DOHH2 (cell line): ENCODE measurements at regions not wholly inside any gene's neighbourhood (a gene's known extent, or its start where the extent isn't known, plus 50 kb on each side); places are given as distances from the start of the nearest gene placed in this dataset.

Experiments
- H3F3A ChIP-seq: fragments of 200-600 bp; sonication (generic), shearing (Covaris generic); 2 replicates; pipeline ENCODE4 v1.6.0; 2016; ENCODE audit warnings: antibody characterized with exemption, mild to moderate bottlenecking; ENCODE audit not compliant: control insufficient read depth, insufficient read depth
- H3K27ac ChIP-seq: fragments of 200-600 bp; sonication (generic); 2 replicates; pipeline ENCODE4 v1.5.1; 2014; ENCODE audit warnings: low read depth, mild to moderate bottlenecking, low read length, moderate library complexity
- H3K27me3 ChIP-seq: fragments of 200-600 bp; sonication (generic); 2 replicates; pipeline ENCODE4 v1.6.1; 2014; ENCODE audit warnings: mild to moderate bottlenecking, low read length, mixed read lengths; ENCODE audit not compliant: control insufficient read depth
- H3K36me3 ChIP-seq: fragments of 200-600 bp; sonication (generic); 2 replicates; pipeline ENCODE4 v1.6.1; 2014; ENCODE audit warnings: mild to moderate bottlenecking, low read length, moderate library complexity, mixed read lengths; ENCODE audit not compliant: control insufficient read depth
- H3K4me1 ChIP-seq: fragments of 200-600 bp; sonication (generic); 2 replicates; pipeline ENCODE4 v1.6.1; 2014; ENCODE audit warnings: mild to moderate bottlenecking, low read length, mixed read lengths; ENCODE audit not compliant: control insufficient read depth
- H3K4me2 ChIP-seq: fragments of 200-600 bp; sonication (generic); 2 replicates; pipeline ENCODE4 v1.6.0; 2014; ENCODE audit warnings: mild to moderate bottlenecking, low read length, moderate library complexity
- H3K4me3 ChIP-seq: fragments of 200-600 bp; sonication (generic); 2 replicates; pipeline ENCODE4 v1.5.1; 2014; ENCODE audit warnings: mild to moderate bottlenecking, low read length, mixed read lengths
- H3K79me2 ChIP-seq: fragments of 200-600 bp; sonication (generic); 2 replicates; pipeline ENCODE4 v1.6.1; 2014; ENCODE audit warnings: mild to moderate bottlenecking, low read length, mixed read lengths; ENCODE audit not compliant: control insufficient read depth
- H3K9me2 ChIP-seq: fragments of 200-600 bp; sonication (generic); replicated peaks from 2 replicates; pipeline ENCODE4 v1.6.1; 2014; ENCODE audit warnings: mild to moderate bottlenecking, low read length, mixed read lengths; ENCODE audit not compliant: control insufficient read depth
- H3K9me3 ChIP-seq: fragments of 200-600 bp; sonication (generic); 2 replicates; pipeline ENCODE4 v1.6.1; 2014; ENCODE audit warnings: antibody characterized with exemption, low read length, mixed read lengths; ENCODE audit not compliant: control insufficient read depth, insufficient read depth
- H4K20me1 ChIP-seq: fragments of 200-600 bp; sonication (generic); 2 replicates; pipeline ENCODE4 v1.6.0; 2014; ENCODE audit warnings: low read depth, mild to moderate bottlenecking, antibody characterized with exemption, low read length, moderate library complexity; ENCODE audit not compliant: control insufficient read depth, insufficient read depth
- EZH2phosphoT487 ChIP-seq: fragments of 200-600 bp; sonication (generic); IDR thresholded peaks from 2 replicates; pipeline ENCODE4 v1.6.1; 2017; ENCODE audit warnings: borderline replicate concordance, mild to moderate bottlenecking, antibody characterized with exemption, low read length, moderate library complexity, mixed read lengths
- TF ChIP-seq, protein P1 (sequence below): fragments of 200-600 bp; sonication (generic); IDR thresholded peaks from one replicate; pipeline ENCODE4 v1.5.1; 2014; ENCODE audit warnings: antibody characterized with exemption, mild to moderate bottlenecking, low read depth, low read length; ENCODE audit not compliant: poor library complexity, severe bottlenecking

- no peaks in the 10 kb centered on the region for H3K4me1 ChIP-seq
- no peaks in the 10 kb centered on the region for H3K79me2 ChIP-seq
- no peak overlapping the region for H3K27ac ChIP-seq
- no peaks in the 10 kb centered on the region for H4K20me1 ChIP-seq
- no peaks in the 10 kb centered on the region for H3F3A ChIP-seq
- TF ChIP-seq, protein P1, sequence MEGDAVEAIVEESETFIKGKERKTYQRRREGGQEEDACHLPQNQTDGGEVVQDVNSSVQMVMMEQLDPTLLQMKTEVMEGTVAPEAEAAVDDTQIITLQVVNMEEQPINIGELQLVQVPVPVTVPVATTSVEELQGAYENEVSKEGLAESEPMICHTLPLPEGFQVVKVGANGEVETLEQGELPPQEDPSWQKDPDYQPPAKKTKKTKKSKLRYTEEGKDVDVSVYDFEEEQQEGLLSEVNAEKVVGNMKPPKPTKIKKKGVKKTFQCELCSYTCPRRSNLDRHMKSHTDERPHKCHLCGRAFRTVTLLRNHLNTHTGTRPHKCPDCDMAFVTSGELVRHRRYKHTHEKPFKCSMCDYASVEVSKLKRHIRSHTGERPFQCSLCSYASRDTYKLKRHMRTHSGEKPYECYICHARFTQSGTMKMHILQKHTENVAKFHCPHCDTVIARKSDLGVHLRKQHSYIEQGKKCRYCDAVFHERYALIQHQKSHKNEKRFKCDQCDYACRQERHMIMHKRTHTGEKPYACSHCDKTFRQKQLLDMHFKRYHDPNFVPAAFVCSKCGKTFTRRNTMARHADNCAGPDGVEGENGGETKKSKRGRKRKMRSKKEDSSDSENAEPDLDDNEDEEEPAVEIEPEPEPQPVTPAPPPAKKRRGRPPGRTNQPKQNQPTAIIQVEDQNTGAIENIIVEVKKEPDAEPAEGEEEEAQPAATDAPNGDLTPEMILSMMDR, result no peak
- TF ChIP-seq EZH2phosphoT487, result no peak
- H3K27me3 ChIP-seq, result no peaks in the 10 kb centered on the region
- H3K9me2 ChIP-seq, result no peaks in the 10 kb centered on the region
- peaks cover 5% of the 10 kb centered on the region; the same call in 1 of the 2 replicates for H3K9me3 ChIP-seq
- no peaks in the 10 kb centered on the region for H3K36me3 ChIP-seq
- H3K4me3 ChIP-seq, result no peak overlapping the region
- H3K4me2 ChIP-seq, result no peak overlapping the region
These were observed 139.5 kb downstream of the METTL4 start for GRCh38 chr18:2431806-2432205.

DNA sequence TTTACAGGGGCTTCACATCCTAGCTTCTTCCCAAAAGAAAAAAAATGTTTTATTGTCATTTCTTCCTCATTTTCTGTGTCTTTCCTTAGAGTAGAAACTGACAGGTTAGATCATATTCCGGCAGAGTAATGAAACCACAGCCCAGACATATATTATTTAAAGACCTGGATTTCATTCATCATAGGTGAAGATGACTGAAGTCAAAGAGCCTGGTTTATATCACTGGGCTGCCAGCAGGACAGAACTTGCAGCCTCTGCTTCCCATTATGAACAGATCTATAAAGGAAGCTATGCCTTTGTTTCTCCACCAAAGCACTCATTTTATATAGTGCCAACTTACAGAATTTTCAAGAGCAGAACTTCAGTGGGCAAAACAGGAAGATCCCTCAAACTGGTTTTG lies 137.9 kb downstream of the METTL4 start:
- Histone ChIP-seq H3K9me3 (peaks cover 5% of the 10 kb centered on the region; the same call in 1 of the 2 replicates), H3K4me3 (no peak overlapping the region), H3K36me3 (no peaks in the 10 kb centered on the region), H3K79me2 (no peaks in the 10 kb centered on the region), H3K4me1 (no peaks in the 10 kb centered on the region), H3K9me2 (no peaks in the 10 kb centered on the region), H4K20me1 (no peaks in the 10 kb centered on the region), H3K27ac (no peak overlapping the region), H3K4me2 (no peak overlapping the region), H3F3A (no peaks in the 10 kb centered on the region), H3K27me3 (no peaks in the 10 kb centered on the region)
- no peak for TF ChIP-seq EZH2phosphoT487
- TF ChIP-seq, protein P1, result no peak

- TF ChIP-seq, protein P1, result no peak
- TF ChIP-seq EZH2phosphoT487, result no peak
- H3K27me3 ChIP-seq, result no peaks in the 10 kb centered on the region
- H3K4me2 ChIP-seq, result no peak overlapping the region
- H3K36me3 ChIP-seq, result no peaks in the 10 kb centered on the region
- H3K27ac ChIP-seq, result no peak overlapping the region
- no peak overlapping the region for H3K4me3 ChIP-seq
- no peaks in the 10 kb centered on the region for H4K20me1 ChIP-seq
- H3F3A ChIP-seq, result no peaks in the 10 kb centered on the region
- no peaks in the 10 kb centered on the region for H3K79me2 ChIP-seq
- H3K9me2 ChIP-seq, result no peaks in the 10 kb centered on the region
- H3K9me3 ChIP-seq, result no peaks in the 10 kb centered on the region
- no peaks in the 10 kb centered on the region for H3K4me1 ChIP-seq
These were observed 129.8 kb downstream of the METTL4 start for GRCh38 chr18:2441544-2441943.

- no peaks in the 10 kb centered on the region for H3K79me2 ChIP-seq
- H3K4me3 ChIP-seq, result no peak overlapping the region
- H3K27ac ChIP-seq, result no peak overlapping the region
- no peaks in the 10 kb centered on the region for H3K4me1 ChIP-seq
- no peaks in the 10 kb centered on the region for H3K9me3 ChIP-seq
- H4K20me1 ChIP-seq, result no peaks in the 10 kb centered on the region
- no peaks in the 10 kb centered on the region for H3K27me3 ChIP-seq
- no peaks in the 10 kb centered on the region for H3F3A ChIP-seq
- no peaks in the 10 kb centered on the region for H3K9me2 ChIP-seq
- no peak overlapping the region for H3K4me2 ChIP-seq
- H3K36me3 ChIP-seq, result no peaks in the 10 kb centered on the region
- TF ChIP-seq, protein P1, result no peak
- TF ChIP-seq EZH2phosphoT487, result no peak
These were observed 129.3 kb downstream of the METTL4 start for GRCh38 chr18:2442006-2442405.
